ENCODE measurements at regions not wholly inside any gene's neighbourhood (a gene's known extent, or its start where the extent isn't known, plus 50 kb on each side); places are given as distances from the start of the nearest gene placed in this dataset.
"Not testable (repeated sequence)": the region's sequence is repeated elsewhere in the genome, so short reads cannot be mapped to it uniquely, and the experiment has no call there.

GRCh38 chr5:122602700-122603099, 172.2 kb upstream of the SNX2 start:
- no peak for DNase-seq

GRCh38 chr5:122605236-122605635, 169.6 kb upstream of the SNX2 start:
- no peak for DNase-seq

GRCh38 chr5:122607818-122608217, 167.1 kb upstream of the SNX2 start:
- DNase-seq: no peak

GRCh38 chr5:122608222-122608621, 166.7 kb upstream of the SNX2 start:
- no peak for DNase-seq

- DNase-seq: no peak
Measured at GRCh38 chr5:122611406-122611805, 163.5 kb upstream of the SNX2 start.

- DNase-seq: no peak
Measured at GRCh38 chr5:122612901-122613300, 162.0 kb upstream of the SNX2 start.

- no peak for DNase-seq
Measured at GRCh38 chr5:122615146-122615545, 159.7 kb upstream of the SNX2 start.

GRCh38 chr5:122615832-122616231, 159.0 kb upstream of the SNX2 start:
- no peak for DNase-seq

GRCh38 chr5:122618046-122618445, 156.8 kb upstream of the SNX2 start:
- DNase-seq: not testable (repeated sequence)

GRCh38 chr5:122620768-122621167, 154.1 kb upstream of the SNX2 start:
- not testable (repeated sequence) for DNase-seq

- DNase-seq: not testable (repeated sequence)
Measured at GRCh38 chr5:122628714-122629113, 146.2 kb upstream of the SNX2 start.

GRCh38 chr5:122629121-122629677, 145.7 kb upstream of the SNX2 start:
- no peak for DNase-seq

- no peak for DNase-seq
Measured at GRCh38 chr5:122638581-122638980, 136.3 kb upstream of the SNX2 start.

- no peak for DNase-seq
Measured at GRCh38 chr5:122639033-122639432, 135.8 kb upstream of the SNX2 start.

GRCh38 chr5:122639864-122640263, 135.0 kb upstream of the SNX2 start:
- no peak for DNase-seq

GRCh38 chr5:122649080-122649479, 125.8 kb upstream of the SNX2 start:
- no peak for DNase-seq

- DNase-seq: no peak
Measured at GRCh38 chr5:122653087-122654017, 121.5 kb upstream of the SNX2 start.

GRCh38 chr5:122656160-122656559, 118.7 kb upstream of the SNX2 start:
- DNase-seq: no peak

- no peak for DNase-seq
Measured at GRCh38 chr5:122656577-122656976, 118.3 kb upstream of the SNX2 start.

GRCh38 chr5:122661496-122662180, 113.2 kb upstream of the SNX2 start:
- DNase-seq: peak; percentile 6

GRCh38 chr5:122665051-122665450, 109.8 kb upstream of the SNX2 start:
- DNase-seq: no peak

GRCh38 chr5:122668552-122668951, 106.3 kb upstream of the SNX2 start:
- no peak for DNase-seq

GRCh38 chr5:122669709-122670108, 105.2 kb upstream of the SNX2 start:
- DNase-seq: not testable (repeated sequence)

GRCh38 chr5:122673343-122673742, 101.5 kb upstream of the SNX2 start:
- no peak for DNase-seq

All from hematopoietic multipotent progenitor cell treated with erythropoietin and hydrocortisone succinate and interleukin-3 and kit ligand, for 8 days (in vitro differentiated cells).